ENCODE measurements at regions not wholly inside any gene's neighbourhood (a gene's known extent, or its start where the extent isn't known, plus 50 kb on each side); places are given as distances from the start of the nearest gene placed in this dataset.

DNA sequence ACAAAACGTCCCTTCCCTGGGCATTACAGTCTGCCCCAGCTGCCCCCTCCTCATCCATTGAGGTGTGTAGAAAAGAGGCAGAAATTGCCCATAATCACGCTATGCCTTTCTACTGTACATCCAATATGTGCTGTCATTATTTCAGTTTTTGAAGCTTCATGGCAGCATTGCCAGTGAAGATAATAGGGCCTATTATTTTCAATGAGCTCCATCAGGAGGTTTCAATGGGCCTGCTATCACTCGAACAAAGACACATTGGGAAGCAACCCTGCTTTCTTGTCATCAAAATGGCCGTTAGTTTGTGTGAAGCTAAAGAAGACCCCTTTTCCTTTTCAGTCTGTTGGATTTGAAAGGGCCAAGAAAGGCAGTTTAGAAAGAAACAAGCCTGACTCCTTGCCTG lies 653.8 kb downstream of the NOVA1 start:
- Histone ChIP-seq H3K9ac (no peak overlapping the region), H3K9me2 (no peaks in the 10 kb centered on the region), H3K36me3 (replicated peaks in 1 of 2; ENCODE audit: control insufficient read depth in 1 of 2, insufficient read depth in 2 of 2, low read length in 1 of 2) (no peaks in the 10 kb centered on the region), H3K9me3 (no peaks in the 10 kb centered on the region), H4K20me1 (ENCODE audit: insufficient read depth) (no peaks in the 10 kb centered on the region), H3K27me3 (ENCODE audit: insufficient read depth) (peaks cover 16% of the 10 kb centered on the region), H3K4me1 (ENCODE audit: control insufficient read depth in 1 of 2, insufficient read depth in 2 of 2, low read depth in 1 of 2, low read length in 1 of 2) (no peaks in the 10 kb centered on the region), H3K79me2 (ENCODE audit: insufficient read depth) (no peaks in the 10 kb centered on the region), H2AFZ (ENCODE audit: low read depth) (no peak overlapping the region), H3F3A (replicated peaks; ENCODE audit: insufficient read depth) (no peaks in the 10 kb centered on the region), H3K27ac (ENCODE audit: low read depth in 2 of 2, low read length in 1 of 2) (no peak overlapping the region), H3K4me3 (ENCODE audit: low read depth in 2 of 2, low read length in 1 of 2) (no peak overlapping the region), H3K4me2 (no peak overlapping the region)
- DNase-seq: no peak
- ChIA-PET CTCF (no interaction called here), POLR2A (no interaction called here)
- TF ChIP-seq EZH2phosphoT487 (IDR thresholded peaks at IDR 0.05; ENCODE audit: borderline replicate concordance, low read depth) (no peak), RXRA (IDR thresholded peaks at IDR 0.05; ENCODE audit: borderline replicate concordance, low read depth) (no peak), NRF1 (IDR thresholded peaks at IDR 0.05; ENCODE audit: low read depth, low read length) (no peak), SIN3A (IDR thresholded peaks at IDR 0.05; ENCODE audit: borderline replicate concordance, low read depth, low read length) (no peak), GABPA (IDR thresholded peaks at IDR 0.05; ENCODE audit: low read depth) (no peak), GATA2 (CRISPR knock-in tag; IDR thresholded peaks at IDR 0.05) (no peak)
- TF ChIP-seq, protein P1, sequence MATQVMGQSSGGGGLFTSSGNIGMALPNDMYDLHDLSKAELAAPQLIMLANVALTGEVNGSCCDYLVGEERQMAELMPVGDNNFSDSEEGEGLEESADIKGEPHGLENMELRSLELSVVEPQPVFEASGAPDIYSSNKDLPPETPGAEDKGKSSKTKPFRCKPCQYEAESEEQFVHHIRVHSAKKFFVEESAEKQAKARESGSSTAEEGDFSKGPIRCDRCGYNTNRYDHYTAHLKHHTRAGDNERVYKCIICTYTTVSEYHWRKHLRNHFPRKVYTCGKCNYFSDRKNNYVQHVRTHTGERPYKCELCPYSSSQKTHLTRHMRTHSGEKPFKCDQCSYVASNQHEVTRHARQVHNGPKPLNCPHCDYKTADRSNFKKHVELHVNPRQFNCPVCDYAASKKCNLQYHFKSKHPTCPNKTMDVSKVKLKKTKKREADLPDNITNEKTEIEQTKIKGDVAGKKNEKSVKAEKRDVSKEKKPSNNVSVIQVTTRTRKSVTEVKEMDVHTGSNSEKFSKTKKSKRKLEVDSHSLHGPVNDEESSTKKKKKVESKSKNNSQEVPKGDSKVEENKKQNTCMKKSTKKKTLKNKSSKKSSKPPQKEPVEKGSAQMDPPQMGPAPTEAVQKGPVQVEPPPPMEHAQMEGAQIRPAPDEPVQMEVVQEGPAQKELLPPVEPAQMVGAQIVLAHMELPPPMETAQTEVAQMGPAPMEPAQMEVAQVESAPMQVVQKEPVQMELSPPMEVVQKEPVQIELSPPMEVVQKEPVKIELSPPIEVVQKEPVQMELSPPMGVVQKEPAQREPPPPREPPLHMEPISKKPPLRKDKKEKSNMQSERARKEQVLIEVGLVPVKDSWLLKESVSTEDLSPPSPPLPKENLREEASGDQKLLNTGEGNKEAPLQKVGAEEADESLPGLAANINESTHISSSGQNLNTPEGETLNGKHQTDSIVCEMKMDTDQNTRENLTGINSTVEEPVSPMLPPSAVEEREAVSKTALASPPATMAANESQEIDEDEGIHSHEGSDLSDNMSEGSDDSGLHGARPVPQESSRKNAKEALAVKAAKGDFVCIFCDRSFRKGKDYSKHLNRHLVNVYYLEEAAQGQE (IDR thresholded peaks at IDR 0.05; ENCODE audit: low read depth, low read length): no peak
- 4% methylated on average over 4 of the region's 4 CpGs for WGBS (ENCODE audit: low lambda C conversion rate)

DNA sequence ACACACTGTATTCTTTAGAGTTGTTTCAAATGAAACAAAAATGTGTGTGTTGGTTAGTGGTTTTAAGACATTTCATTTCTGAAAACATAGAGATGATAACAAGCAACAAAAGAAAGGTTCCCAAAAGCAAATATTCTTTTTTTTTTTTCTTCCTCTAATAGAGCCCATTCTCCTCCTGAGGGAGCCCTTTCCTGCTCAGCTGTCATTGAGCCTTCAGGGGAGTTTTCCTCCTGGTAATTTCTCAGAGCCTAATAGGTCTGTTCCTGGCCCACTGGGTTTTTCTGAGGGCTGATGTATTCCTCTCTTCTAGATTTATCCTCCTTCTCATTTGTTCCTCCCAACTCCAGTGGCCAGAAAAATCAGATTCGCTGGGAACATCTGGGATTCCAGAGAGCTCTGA lies 654.5 kb downstream of the NOVA1 start:
- TF ChIP-seq, protein P2, sequence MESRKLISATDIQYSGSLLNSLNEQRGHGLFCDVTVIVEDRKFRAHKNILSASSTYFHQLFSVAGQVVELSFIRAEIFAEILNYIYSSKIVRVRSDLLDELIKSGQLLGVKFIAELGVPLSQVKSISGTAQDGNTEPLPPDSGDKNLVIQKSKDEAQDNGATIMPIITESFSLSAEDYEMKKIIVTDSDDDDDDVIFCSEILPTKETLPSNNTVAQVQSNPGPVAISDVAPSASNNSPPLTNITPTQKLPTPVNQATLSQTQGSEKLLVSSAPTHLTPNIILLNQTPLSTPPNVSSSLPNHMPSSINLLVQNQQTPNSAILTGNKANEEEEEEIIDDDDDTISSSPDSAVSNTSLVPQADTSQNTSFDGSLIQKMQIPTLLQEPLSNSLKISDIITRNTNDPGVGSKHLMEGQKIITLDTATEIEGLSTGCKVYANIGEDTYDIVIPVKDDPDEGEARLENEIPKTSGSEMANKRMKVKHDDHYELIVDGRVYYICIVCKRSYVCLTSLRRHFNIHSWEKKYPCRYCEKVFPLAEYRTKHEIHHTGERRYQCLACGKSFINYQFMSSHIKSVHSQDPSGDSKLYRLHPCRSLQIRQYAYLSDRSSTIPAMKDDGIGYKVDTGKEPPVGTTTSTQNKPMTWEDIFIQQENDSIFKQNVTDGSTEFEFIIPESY (IDR thresholded peaks at IDR 0.05; ENCODE audit: borderline replicate concordance, low read depth): no peak
- TF ChIP-seq JUND (IDR thresholded peaks at IDR 0.05) (no peak), SIN3A (IDR thresholded peaks at IDR 0.05; ENCODE audit: borderline replicate concordance, low read depth, low read length) (no peak), RAD21 (IDR thresholded peaks at IDR 0.05; ENCODE audit: low read length) (no peak), EP300 (IDR thresholded peaks at IDR 0.05; ENCODE audit: borderline replicate concordance in 1 of 2, low read depth in 1 of 2, low read length in 1 of 2) (no peak), TCF12 (IDR thresholded peaks at IDR 0.05) (no peak), EZH2phosphoT487 (IDR thresholded peaks at IDR 0.05; ENCODE audit: borderline replicate concordance, low read depth) (no peak), MXI1 (IDR thresholded peaks at IDR 0.05; ENCODE audit: low read depth, low read length) (no peak)
- TF ChIP-seq, protein P3, sequence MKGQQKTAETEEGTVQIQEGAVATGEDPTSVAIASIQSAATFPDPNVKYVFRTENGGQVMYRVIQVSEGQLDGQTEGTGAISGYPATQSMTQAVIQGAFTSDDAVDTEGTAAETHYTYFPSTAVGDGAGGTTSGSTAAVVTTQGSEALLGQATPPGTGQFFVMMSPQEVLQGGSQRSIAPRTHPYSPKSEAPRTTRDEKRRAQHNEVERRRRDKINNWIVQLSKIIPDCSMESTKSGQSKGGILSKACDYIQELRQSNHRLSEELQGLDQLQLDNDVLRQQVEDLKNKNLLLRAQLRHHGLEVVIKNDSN (IDR thresholded peaks at IDR 0.05; ENCODE audit: borderline replicate concordance, low read depth): no peak
- TF ChIP-seq, protein P4, sequence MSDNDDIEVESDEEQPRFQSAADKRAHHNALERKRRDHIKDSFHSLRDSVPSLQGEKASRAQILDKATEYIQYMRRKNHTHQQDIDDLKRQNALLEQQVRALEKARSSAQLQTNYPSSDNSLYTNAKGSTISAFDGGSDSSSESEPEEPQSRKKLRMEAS (IDR thresholded peaks at IDR 0.05; ENCODE audit: low read depth): no peak
- Histone ChIP-seq H3K4me1 (ENCODE audit: control insufficient read depth in 1 of 2, insufficient read depth in 2 of 2, low read depth in 1 of 2, low read length in 1 of 2) (no peaks in the 10 kb centered on the region), H4K20me1 (ENCODE audit: insufficient read depth) (no peaks in the 10 kb centered on the region), H3K9ac (no peak overlapping the region), H3K4me3 (ENCODE audit: low read depth in 2 of 2, low read length in 1 of 2) (no peak overlapping the region), H3K79me2 (ENCODE audit: insufficient read depth) (no peaks in the 10 kb centered on the region), H3K27ac (ENCODE audit: low read depth in 2 of 2, low read length in 1 of 2) (no peak overlapping the region), H3F3A (replicated peaks; ENCODE audit: insufficient read depth) (no peaks in the 10 kb centered on the region), H2AFZ (ENCODE audit: low read depth) (no peak overlapping the region), H3K4me2 (no peak overlapping the region), H3K9me3 (no peaks in the 10 kb centered on the region), H3K9me2 (no peaks in the 10 kb centered on the region), H3K27me3 (ENCODE audit: insufficient read depth) (peaks cover 16% of the 10 kb centered on the region), H3K36me3 (replicated peaks in 1 of 2; ENCODE audit: control insufficient read depth in 1 of 2, insufficient read depth in 2 of 2, low read length in 1 of 2) (no peaks in the 10 kb centered on the region)
- CTCF ChIA-PET: no interaction called here
- WGBS (ENCODE audit: low lambda C conversion rate): 6% methylated on average over 1 of the region's 1 CpG
- DNase-seq: no peak
- POLR2A ChIA-PET: no interaction called here

Measured in SK-N-SH (cell line).